Colon (tissue), 2 donors: ENCODE measurements at regions not wholly inside any gene's neighbourhood (a gene's known extent, or its start where the extent isn't known, plus 50 kb on each side); places are given as distances from the start of the nearest gene placed in this dataset.
"Not testable (repeated sequence)": the region's sequence is repeated elsewhere in the genome, so short reads cannot be mapped to it uniquely, and the experiment has no call there.

Experiments
- FAIRE-seq: peaks from 2 replicates; lab custom pipeline; 2012; peaks lifted over from hg19 to GRCh38; lab: Jason Lieb, UNC
- donor health status: control.
- donor health status: control.

- no peak for FAIRE-seq
These were observed 51.6 kb upstream of the CNTLN start for GRCh38 chr9:17083258-17083657.

DNA sequence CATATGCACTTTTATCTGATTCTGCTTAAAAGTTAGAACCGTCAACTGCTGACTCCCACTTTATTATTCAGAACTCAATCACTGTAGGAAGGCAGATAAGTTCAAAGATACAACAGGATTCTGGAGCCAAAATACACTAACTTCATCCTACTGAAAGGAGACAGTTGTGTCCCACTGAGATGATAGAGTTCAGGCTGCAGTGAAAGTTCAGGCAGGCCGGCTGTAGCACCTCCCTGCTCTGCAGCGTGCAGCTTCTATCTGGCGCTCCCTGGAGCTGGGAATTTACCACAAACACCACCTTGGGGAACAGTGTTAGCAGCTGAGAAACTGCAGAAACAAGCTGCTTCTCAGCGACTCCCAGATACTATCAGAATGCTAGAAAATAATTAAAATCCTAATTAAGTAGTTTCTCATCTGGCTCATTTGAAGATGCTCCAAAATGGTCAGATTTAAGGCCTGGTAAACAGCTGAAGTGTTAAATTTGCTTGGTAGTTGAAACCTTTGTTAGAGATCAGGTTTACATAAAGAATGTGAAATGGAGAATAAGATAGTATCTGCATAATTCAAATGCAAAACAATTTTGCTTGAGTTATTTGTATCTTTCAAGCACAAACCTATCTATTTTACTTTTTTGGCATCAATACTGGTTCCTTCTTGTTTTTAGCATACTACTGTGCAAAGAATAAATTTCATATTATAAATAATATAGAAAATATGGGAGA lies 52.3 kb upstream of the CNTLN start:
- FAIRE-seq = no peak

GRCh38 chr9:17081814-17082213 lies 53.0 kb upstream of the CNTLN start:
- FAIRE-seq = no peak

GRCh38 chr9:17081351-17081750 lies 53.5 kb upstream of the CNTLN start:
- no peak for FAIRE-seq

DNA sequence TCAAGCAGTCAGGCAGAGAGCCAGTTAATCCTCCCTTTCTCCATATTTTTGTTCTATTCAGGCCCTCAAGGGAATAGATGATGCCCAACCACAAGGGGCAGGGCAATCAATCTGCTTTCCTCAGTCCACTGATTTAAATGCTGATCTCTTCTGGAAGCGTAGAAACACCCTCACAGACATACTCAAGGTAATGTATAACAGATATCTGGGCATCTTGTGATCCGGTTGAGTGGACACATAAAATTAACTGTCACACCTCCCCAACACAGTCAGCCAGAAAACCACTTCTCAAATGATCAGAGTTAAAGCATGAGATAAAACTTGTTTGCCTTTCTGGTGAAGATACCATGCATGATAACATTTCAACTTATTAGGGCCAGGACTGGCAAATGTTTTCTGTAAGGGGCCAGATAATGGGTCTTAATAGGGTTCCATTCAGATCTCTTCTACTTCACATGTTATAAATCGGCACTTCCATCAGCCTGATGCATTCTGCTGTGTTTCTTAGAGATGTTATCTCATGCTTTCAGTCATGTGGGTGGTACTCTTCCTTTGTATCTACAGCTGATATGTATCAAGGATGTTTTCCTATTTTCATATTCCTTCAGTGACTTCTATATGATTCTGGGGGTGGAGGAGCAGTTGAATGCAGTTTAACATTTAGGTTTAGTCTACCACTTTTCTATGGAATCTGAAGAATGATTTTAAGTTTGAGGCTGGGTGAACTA lies 58.9 kb upstream of the CNTLN start:
- no peak for FAIRE-seq

DNA sequence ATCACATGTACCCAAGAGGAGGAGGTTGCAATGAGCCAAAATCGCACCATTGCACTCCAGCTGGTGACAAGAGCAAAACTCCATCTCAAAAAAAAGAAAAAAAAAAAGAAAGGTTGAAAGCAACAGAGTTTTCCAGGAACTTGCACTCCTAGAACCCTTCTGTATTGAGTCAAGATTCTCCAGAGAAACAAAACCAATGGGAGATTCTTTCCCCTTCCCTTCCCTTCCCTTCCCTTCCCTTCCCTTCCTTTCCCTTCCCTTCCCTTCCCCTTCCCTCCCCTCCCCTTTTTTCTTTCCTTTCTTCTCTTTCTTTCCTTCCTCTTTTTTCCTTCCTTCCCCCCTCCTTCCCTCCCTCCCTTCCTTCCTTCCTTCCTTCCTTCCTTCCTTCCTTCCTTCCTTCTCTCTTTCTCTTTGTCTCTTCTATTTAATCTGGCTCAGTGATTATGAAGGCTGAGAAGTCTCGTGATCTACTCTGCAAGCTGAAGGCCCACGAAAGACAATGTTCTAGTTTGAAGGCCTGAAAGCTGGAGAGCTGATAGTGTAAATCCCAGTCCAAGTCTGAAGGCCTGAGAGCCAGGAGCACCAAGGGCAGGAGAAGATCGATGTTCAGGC lies 59.6 kb upstream of the CNTLN start:
- no peak for FAIRE-seq

DNA sequence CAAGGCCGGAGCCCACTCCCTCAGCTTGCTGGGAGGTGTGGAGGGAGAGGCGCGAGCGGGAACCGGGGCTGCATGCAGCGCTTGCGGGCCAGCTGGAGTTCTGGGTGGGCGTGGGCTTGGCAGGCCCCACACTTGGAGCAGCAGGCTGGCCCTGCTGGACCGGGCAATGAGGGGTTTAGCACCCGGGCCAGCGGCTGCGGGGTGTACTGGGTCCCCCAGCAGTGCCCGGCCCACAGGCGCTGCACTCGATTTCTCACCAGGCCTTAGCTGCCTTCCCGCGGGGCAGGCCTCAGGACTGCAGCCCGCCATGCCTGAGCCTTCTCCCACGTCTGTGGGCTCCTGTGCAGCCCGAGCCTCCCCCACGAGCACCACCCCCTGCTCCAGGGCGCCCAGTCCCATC lies 62.3 kb upstream of the CNTLN start:
- FAIRE-seq = not testable (repeated sequence)

DNA sequence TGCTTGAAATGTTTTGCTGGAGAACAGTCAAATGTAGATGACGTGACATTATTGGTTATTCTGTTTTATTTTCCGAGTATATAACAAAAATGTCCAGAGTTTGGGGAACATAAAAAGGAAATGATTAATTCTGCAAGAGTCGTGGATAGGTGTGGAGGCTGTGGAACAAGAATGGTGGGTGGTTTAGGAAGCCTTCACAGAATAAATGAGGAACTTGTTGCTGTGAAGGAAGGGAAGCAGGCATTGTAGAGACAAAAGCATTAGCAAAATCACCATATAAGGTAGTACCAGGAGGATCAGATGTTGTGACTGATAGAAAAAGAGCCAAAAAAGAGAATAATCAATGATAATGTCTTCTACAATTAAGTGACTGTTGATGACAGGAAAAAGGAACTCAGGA lies 66.2 kb upstream of the CNTLN start:
- no peak for FAIRE-seq

DNA sequence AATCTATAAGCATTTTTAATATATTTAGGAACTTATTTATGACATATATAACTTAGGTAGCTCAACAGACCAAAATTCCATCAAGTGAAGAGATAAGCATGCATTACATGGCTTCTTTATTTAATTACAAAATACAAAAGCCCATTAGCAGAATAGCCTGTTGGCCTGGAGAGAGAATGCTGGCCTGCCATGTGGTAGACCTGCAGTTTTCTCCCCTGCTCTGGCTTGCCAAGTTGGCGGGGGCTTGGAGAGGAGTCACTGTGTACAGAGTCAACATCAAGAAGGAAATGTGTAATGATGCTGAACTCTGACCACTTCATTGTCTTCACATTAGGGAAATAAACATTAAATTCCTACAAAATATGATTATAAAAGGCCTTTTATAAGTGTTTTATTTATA lies 69.8 kb upstream of the CNTLN start:
- FAIRE-seq = no peak

DNA sequence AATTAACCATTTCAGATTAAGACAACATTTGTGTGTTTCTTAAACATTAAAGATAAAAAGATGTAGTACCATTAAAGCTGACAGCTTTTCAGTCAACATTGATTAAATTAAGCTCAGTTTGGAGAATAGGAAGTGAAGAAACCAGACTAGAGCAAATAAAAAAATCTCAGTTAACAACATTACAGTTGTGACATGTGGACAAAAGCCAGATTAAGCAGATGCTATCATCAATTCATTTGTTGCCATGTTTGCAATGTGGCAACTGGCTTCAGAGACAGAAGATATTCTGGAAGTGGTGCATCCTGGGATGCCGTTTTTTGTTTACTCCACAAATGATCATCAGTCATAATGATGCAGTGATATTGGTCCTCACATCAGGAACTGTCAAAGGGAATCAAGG lies 70.3 kb upstream of the CNTLN start:
- FAIRE-seq = peak; percentile 38

DNA sequence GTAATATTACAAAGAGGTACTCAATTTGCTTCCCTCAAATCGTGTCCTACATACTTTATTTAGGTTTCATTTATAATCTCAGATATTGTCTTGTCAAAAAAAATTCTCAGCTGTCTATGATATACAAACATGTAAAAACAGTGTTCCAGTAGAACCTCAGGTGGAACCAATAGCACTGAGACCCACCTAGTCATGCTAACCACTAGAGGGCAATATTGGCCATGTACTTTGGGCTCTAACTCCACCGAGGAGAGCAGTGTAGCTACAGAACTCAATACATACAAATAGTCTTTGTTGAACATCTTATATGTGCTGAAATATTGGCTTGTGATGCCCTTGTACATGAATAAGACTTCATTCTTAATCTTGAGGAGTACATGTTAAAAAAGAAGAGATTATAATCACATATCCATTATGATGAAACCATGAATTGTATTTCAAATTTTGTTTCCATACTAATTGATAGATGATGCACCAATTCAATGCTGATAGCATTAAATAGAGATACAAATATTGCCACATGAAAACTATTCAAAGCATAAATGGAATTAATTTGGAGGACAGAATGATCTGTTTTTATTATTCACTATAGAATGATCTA lies 71.2 kb upstream of the CNTLN start:
- FAIRE-seq = no peak

DNA sequence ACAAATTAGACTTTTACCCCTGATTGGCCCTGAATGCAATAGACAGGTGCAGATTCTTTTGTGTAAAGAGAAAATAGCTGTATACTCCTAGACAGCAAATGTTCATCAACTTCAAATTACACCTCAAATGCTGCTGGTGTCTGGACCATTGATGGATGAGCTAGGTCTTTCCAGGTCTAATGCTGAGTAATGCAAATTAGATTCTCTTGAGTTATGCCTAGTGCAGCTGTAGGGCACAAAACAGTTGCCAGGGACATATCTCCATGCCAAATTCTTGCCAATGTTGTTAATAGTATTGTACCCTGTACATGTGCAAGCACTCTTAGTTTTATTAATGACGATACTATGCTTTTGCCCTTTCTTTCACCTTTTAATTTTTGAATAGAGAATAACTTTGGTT lies 72.3 kb upstream of the CNTLN start:
- no peak for FAIRE-seq

GRCh38 chr9:17060450-17060849 lies 74.4 kb upstream of the CNTLN start:
- FAIRE-seq = no peak

GRCh38 chr9:17059465-17059864 lies 75.4 kb upstream of the CNTLN start:
- FAIRE-seq = no peak

GRCh38 chr9:17057729-17058128 lies 77.1 kb upstream of the CNTLN start:
- no peak for FAIRE-seq

DNA sequence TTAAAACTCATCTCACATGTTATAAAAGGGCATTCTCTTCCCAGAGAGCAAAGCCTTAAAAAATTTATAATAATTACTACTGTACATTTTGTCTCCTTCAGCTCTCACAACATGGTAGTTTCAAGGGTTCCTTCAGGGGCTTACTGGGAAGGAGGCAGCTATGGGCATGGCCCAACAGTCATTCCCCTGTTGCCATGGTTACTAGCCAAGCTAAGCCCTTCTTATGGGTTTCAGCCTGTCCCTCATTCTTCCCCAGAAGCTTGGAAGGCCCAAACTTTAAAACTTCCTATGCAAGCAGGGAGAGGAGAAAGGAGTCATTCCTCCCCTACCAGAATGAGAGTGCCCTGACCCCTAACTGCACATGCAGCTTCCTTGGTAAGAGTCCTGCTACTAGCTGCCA lies 82.2 kb upstream of the CNTLN start:
- FAIRE-seq = no peak

DNA sequence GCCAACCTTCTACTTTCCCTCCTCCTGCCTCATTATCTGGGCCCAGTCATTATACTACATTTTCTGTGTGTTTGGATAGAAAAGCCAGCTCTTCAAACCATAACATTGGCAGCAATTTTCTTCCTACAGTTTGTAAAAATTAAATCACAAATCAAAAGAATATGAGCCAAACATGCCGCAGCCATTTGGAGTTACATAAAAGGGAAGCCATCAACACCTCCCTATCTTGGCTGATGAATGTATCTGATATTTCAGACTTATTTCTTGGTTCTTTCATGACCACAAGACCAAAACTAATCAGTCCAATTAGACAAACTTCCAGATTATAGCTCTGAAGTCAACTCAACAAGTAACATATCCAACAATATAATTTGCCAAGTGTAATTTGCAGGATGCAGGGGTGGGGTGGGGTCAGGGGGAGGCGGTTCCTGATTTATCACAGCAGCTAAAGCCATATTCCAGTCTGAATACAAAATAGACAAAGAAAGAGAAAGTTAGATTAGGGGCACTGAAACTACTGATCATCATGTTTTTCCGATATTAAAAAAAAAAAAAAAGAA lies 89.4 kb upstream of the CNTLN start:
- FAIRE-seq = no peak

DNA sequence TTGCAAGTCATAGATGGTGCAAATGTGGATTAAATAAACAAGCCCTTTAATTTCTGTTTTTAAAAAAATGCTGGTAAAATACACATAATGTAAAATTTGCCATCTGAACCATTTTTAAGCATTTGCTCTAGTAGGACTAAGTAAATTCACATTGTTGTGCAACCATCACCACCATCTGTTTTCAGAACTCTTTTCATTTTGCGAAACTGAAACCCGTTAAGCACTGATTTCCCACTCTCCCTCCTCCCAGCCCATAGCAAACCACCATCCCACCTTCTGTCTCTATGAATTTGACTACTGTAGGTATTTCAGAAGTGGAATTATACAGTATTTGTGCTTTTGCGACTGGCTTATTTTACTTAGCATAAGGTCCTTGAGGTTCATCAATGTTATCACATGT lies 103.3 kb upstream of the CNTLN start:
- FAIRE-seq = no peak

- FAIRE-seq = no peak
These were observed 109.6 kb upstream of the CNTLN start for GRCh38 chr9:17025281-17025680.

- no peak for FAIRE-seq
These were observed 110.7 kb upstream of the CNTLN start for GRCh38 chr9:17024129-17024528.

DNA sequence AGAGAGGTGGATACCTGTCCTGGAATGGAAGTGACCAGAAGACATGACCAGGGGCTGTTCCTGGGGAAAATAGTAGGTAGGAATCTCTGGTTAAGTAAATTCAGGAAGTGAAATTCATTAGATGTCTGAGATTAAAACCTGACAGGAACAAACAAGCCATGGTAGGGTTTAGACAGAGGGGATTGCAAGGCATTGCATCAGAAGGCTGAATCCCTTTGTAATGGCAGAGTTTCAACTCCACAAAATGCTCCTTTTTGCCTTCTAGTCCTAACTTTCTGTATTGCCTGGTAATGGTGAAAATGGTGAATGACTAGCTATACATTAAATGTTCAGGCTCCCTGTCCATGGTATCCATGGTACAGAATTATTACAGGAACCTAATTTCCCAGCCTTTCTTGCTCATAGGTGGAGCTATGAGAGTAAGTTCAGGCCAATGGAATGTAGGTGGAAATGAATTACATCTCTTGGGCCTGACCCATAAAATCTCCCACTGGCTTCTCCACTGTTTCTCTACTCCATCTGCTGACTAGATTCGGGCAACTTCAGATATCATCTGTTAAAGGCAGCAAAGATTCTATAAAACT lies 113.4 kb upstream of the CNTLN start:
- no peak for FAIRE-seq

GRCh38 chr9:17019398-17019797 lies 115.4 kb upstream of the CNTLN start:
- no peak for FAIRE-seq
